Testis (tissue), 2 donors: ENCODE measurements at regions not wholly inside any gene's neighbourhood (a gene's known extent, or its start where the extent isn't known, plus 50 kb on each side); places are given as distances from the start of the nearest gene placed in this dataset.

Source experiments
- CTCF ChIP-seq, 3 experiments: fragments of 450-650 bp in 2 of 3; fragments of 200-600 bp in 1 of 3; sonication (generic) in 1 of 3; IDR thresholded peaks; one replicate each; pipeline ENCODE4 v1.5.1; 2016 to 2019; ENCODE audit warnings: antibody characterized with exemption in 3 of 3, mild to moderate bottlenecking in 2 of 3, moderate library complexity in 1 of 3
- POLR2A ChIP-seq: fragments of 450-650 bp; IDR thresholded peaks from one replicate; pipeline ENCODE4 v1.6.1; 2017; ENCODE audit warnings: antibody characterized with exemption, mild to moderate bottlenecking, moderate library complexity

- no peak for TF ChIP-seq POLR2A
- TF ChIP-seq CTCF (IDR thresholded peaks at IDR 0.05) = no peak
Observed at GRCh38 chr1:29895201-29895600, 658.9 kb downstream of the PTPRU start.
